ENCODE measurements at regions not wholly inside any gene's neighbourhood (a gene's known extent, or its start where the extent isn't known, plus 50 kb on each side); places are given as distances from the start of the nearest gene placed in this dataset.
A peak's percentile ranks its signal among the peaks of the same experiment; 100 is the strongest.

DNA sequence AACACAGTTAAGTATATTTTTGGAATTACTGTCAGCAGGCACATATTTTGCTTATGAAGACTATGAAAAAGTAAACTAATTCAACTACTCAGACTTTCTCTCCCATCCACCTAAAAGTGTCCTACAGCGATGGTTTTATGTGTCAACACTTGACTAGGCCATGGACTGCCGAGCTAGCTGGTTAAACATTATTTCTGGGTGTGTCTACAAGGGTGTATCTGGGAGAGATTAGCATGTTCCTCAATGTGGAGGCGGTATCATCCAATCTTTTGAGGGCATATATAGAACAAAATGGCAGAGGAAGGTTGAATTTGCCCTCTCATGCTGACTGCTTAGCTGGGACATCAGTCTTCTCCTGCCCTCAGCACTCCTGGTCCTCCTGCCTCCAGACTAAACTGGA, 82.7 kb upstream of the CDYL2 start:
- ATAC-seq (no peak), DNase-seq (ENCODE audit: low spot score) (no peak)
- TF ChIP-seq, protein P1, sequence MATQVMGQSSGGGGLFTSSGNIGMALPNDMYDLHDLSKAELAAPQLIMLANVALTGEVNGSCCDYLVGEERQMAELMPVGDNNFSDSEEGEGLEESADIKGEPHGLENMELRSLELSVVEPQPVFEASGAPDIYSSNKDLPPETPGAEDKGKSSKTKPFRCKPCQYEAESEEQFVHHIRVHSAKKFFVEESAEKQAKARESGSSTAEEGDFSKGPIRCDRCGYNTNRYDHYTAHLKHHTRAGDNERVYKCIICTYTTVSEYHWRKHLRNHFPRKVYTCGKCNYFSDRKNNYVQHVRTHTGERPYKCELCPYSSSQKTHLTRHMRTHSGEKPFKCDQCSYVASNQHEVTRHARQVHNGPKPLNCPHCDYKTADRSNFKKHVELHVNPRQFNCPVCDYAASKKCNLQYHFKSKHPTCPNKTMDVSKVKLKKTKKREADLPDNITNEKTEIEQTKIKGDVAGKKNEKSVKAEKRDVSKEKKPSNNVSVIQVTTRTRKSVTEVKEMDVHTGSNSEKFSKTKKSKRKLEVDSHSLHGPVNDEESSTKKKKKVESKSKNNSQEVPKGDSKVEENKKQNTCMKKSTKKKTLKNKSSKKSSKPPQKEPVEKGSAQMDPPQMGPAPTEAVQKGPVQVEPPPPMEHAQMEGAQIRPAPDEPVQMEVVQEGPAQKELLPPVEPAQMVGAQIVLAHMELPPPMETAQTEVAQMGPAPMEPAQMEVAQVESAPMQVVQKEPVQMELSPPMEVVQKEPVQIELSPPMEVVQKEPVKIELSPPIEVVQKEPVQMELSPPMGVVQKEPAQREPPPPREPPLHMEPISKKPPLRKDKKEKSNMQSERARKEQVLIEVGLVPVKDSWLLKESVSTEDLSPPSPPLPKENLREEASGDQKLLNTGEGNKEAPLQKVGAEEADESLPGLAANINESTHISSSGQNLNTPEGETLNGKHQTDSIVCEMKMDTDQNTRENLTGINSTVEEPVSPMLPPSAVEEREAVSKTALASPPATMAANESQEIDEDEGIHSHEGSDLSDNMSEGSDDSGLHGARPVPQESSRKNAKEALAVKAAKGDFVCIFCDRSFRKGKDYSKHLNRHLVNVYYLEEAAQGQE (IDR thresholded peaks at IDR 0.05; ENCODE audit: unreplicated experiment): no peak
- TF ChIP-seq, protein P2, sequence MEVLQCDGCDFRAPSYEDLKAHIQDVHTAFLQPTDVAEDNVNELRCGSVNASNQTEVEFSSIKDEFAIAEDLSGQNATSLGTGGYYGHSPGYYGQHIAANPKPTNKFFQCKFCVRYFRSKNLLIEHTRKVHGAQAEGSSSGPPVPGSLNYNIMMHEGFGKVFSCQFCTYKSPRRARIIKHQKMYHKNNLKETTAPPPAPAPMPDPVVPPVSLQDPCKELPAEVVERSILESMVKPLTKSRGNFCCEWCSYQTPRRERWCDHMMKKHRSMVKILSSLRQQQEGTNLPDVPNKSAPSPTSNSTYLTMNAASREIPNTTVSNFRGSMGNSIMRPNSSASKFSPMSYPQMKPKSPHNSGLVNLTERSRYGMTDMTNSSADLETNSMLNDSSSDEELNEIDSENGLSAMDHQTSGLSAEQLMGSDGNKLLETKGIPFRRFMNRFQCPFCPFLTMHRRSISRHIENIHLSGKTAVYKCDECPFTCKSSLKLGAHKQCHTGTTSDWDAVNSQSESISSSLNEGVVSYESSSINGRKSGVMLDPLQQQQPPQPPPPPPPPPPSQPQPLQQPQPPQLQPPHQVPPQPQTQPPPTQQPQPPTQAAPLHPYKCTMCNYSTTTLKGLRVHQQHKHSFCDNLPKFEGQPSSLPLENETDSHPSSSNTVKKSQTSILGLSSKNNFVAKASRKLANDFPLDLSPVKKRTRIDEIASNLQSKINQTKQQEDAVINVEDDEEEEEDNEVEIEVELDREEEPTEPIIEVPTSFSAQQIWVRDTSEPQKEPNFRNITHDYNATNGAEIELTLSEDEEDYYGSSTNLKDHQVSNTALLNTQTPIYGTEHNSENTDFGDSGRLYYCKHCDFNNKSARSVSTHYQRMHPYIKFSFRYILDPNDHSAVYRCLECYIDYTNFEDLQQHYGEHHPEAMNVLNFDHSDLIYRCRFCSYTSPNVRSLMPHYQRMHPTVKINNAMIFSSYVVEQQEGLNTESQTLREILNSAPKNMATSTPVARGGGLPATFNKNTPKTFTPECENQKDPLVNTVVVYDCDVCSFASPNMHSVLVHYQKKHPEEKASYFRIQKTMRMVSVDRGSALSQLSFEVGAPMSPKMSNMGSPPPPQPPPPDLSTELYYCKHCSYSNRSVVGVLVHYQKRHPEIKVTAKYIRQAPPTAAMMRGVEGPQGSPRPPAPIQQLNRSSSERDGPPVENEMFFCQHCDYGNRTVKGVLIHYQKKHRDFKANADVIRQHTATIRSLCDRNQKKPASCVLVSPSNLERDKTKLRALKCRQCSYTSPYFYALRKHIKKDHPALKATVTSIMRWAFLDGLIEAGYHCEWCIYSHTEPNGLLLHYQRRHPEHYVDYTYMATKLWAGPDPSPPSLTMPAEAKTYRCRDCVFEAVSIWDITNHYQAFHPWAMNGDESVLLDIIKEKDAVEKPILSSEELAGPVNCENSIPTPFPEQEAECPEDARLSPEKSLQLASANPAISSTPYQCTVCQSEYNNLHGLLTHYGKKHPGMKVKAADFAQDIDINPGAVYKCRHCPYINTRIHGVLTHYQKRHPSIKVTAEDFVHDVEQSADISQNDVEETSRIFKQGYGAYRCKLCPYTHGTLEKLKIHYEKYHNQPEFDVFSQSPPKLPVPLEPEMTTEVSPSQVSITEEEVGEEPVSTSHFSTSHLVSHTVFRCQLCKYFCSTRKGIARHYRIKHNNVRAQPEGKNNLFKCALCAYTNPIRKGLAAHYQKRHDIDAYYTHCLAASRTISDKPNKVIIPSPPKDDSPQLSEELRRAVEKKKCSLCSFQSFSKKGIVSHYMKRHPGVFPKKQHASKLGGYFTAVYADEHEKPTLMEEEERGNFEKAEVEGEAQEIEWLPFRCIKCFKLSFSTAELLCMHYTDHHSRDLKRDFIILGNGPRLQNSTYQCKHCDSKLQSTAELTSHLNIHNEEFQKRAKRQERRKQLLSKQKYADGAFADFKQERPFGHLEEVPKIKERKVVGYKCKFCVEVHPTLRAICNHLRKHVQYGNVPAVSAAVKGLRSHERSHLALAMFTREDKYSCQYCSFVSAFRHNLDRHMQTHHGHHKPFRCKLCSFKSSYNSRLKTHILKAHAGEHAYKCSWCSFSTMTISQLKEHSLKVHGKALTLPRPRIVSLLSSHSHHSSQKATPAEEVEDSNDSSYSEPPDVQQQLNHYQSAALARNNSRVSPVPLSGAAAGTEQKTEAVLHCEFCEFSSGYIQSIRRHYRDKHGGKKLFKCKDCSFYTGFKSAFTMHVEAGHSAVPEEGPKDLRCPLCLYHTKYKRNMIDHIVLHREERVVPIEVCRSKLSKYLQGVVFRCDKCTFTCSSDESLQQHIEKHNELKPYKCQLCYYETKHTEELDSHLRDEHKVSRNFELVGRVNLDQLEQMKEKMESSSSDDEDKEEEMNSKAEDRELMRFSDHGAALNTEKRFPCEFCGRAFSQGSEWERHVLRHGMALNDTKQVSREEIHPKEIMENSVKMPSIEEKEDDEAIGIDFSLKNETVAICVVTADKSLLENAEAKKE (CRISPR knock-in tag; IDR thresholded peaks at IDR 0.05): no peak
- TF ChIP-seq ZNF331 (CRISPR knock-in tag; IDR thresholded peaks at IDR 0.05; ENCODE audit: low read depth) (no peak), NANOG (IDR thresholded peaks at IDR 0.05; ENCODE audit: borderline replicate concordance) (no peak), EZH2phosphoT487 (IDR thresholded peaks at IDR 0.05; ENCODE audit: unreplicated experiment) (no peak), POLR2AphosphoS5 (IDR thresholded peaks at IDR 0.05; ENCODE audit: low read depth) (no peak), JUNB (IDR thresholded peaks at IDR 0.05; ENCODE audit: unreplicated experiment) (no peak), CREB1 (CRISPR knock-in tag; IDR thresholded peaks at IDR 0.05; ENCODE audit: low read depth) (no peak), STAT1 (IDR thresholded peaks at IDR 0.05; ENCODE audit: unreplicated experiment) (no peak), EZH2 (IDR thresholded peaks at IDR 0.05; ENCODE audit: low read depth, unreplicated experiment) (no peak), ZNF114 (CRISPR knock-in tag; IDR thresholded peaks at IDR 0.05) (no peak)
- TF ChIP-seq, protein P3, sequence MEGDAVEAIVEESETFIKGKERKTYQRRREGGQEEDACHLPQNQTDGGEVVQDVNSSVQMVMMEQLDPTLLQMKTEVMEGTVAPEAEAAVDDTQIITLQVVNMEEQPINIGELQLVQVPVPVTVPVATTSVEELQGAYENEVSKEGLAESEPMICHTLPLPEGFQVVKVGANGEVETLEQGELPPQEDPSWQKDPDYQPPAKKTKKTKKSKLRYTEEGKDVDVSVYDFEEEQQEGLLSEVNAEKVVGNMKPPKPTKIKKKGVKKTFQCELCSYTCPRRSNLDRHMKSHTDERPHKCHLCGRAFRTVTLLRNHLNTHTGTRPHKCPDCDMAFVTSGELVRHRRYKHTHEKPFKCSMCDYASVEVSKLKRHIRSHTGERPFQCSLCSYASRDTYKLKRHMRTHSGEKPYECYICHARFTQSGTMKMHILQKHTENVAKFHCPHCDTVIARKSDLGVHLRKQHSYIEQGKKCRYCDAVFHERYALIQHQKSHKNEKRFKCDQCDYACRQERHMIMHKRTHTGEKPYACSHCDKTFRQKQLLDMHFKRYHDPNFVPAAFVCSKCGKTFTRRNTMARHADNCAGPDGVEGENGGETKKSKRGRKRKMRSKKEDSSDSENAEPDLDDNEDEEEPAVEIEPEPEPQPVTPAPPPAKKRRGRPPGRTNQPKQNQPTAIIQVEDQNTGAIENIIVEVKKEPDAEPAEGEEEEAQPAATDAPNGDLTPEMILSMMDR (conservative IDR thresholded peaks at IDR 0.05; ENCODE audit: low read depth in 2 of 2): no peak
- TF ChIP-seq, protein P4, sequence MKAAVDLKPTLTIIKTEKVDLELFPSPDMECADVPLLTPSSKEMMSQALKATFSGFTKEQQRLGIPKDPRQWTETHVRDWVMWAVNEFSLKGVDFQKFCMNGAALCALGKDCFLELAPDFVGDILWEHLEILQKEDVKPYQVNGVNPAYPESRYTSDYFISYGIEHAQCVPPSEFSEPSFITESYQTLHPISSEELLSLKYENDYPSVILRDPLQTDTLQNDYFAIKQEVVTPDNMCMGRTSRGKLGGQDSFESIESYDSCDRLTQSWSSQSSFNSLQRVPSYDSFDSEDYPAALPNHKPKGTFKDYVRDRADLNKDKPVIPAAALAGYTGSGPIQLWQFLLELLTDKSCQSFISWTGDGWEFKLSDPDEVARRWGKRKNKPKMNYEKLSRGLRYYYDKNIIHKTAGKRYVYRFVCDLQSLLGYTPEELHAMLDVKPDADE (IDR thresholded peaks at IDR 0.05): no peak
- Mint-ChIP-seq H3K4me1 (no peaks in the 10 kb centered on the region), H3K36me3 (ENCODE audit: low read depth) (no peaks in the 10 kb centered on the region), H3K4me3 (no peak overlapping the region), H3K27ac (no peak overlapping the region), H3K9me3 (no peaks in the 10 kb centered on the region), H3K27me3 (ENCODE audit: insufficient read depth, low read depth, poor library complexity) (no peaks in the 10 kb centered on the region)
- H3K4me1 ChIP-seq (ENCODE audit: insufficient read depth): no peaks in the 10 kb centered on the region
- H4K20me1 ChIP-seq (replicated peaks; ENCODE audit: insufficient read depth): no peaks in the 10 kb centered on the region
- no peaks in the 10 kb centered on the region for H3K9me2 ChIP-seq (ENCODE audit: insufficient read depth)
- no peaks in the 10 kb centered on the region for H3K36me3 ChIP-seq (ENCODE audit: insufficient read depth)
- peak overlapping the region; percentile 57; the same call in 1 of the 2 replicates for H2AFZ ChIP-seq
- H3K4me2 ChIP-seq: no peak overlapping the region
- H3K27me3 ChIP-seq (ENCODE audit: insufficient read depth): no peaks in the 10 kb centered on the region
- no peak overlapping the region for H3K4me3 ChIP-seq
- no peak overlapping the region for H3K27ac ChIP-seq (ENCODE audit: low read depth)
- no peaks in the 10 kb centered on the region for H3F3A ChIP-seq (replicated peaks; ENCODE audit: low read depth)
- no peaks in the 10 kb centered on the region for H3K79me2 ChIP-seq (replicated peaks; ENCODE audit: insufficient read depth)

Data from GM23338 (cell line).